ENCODE measurements at regions not wholly inside any gene's neighbourhood (a gene's known extent, or its start where the extent isn't known, plus 50 kb on each side); places are given as distances from the start of the nearest gene placed in this dataset.

DNA sequence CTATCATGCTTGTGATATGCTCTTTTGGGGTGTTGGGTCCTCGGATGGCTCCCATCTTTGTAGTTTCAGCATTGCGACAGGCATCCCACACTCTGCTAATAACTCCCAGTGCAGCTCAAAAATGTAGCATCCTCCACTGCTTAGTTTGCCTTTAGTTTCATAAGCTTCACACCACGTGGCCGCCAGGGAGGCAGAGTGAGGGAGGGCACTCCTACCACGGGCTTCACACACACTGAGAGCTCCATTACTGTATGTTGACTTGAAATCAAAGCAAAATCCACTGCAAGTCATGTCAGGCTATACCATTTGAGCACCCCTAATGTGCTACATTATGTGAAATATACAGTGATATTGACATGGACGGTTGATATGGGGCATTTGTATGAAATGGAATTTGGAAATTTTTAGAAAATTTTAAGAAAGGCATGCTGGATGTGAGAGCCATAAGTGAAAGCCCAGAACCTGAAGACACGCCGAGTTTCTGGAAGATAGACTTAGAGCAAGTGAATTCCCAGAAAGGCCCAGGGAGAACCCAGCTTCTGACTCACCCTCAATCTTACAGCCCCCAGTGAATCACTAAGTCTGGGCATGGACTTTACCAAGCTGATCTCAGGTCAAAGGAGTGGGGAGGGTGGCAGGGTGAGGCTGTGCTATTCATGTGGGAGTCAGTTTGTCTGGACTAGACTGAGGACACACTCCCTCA, 94.1 kb downstream of the HSPH1 start:
- H2AFZ ChIP-seq (ENCODE audit: low read depth, low read length), result no peak overlapping the region
- Mint-ChIP-seq H3K36me3 (ENCODE audit: low read depth, unreplicated experiment) (no peaks in the 10 kb centered on the region), H3K9me3 (ENCODE audit: unreplicated experiment) (peaks cover 4% of the 10 kb centered on the region), H3K27ac (ENCODE audit: unreplicated experiment) (peak overlapping the region; percentile 75), H3K4me1 (ENCODE audit: low read depth, unreplicated experiment) (peaks cover 31% of the 10 kb centered on the region), H3K4me3 (ENCODE audit: unreplicated experiment) (no peak overlapping the region), H3K27me3 (ENCODE audit: low read depth, unreplicated experiment) (no peaks in the 10 kb centered on the region)
- peaks cover 17% of the 10 kb centered on the region for H3K4me1 ChIP-seq (ENCODE audit: insufficient read depth, low read length)
- DNase-seq (ENCODE audit: low read depth) (peak; percentile 86), FAIRE-seq (no peak)
- H3K4me2 ChIP-seq (ENCODE audit: low read length), result peak overlapping the region; percentile 32
- H3K36me3 ChIP-seq (ENCODE audit: insufficient read depth, low read length), result no peaks in the 10 kb centered on the region
- no peaks in the 10 kb centered on the region for H3K79me2 ChIP-seq (ENCODE audit: insufficient read depth, low read length)
- no peak overlapping the region for H3K4me3 ChIP-seq (ENCODE audit: insufficient read depth, low read depth, low read length)
- H4K20me1 ChIP-seq (ENCODE audit: insufficient read depth, low read length), result no peaks in the 10 kb centered on the region
- H3K9me3 ChIP-seq (ENCODE audit: insufficient read depth, low read depth, low read length), result no peaks in the 10 kb centered on the region
- no peak for TF ChIP-seq EZH2 (IDR thresholded peaks at IDR 0.05; ENCODE audit: insufficient read depth, low read length)
- TF ChIP-seq, protein P1, sequence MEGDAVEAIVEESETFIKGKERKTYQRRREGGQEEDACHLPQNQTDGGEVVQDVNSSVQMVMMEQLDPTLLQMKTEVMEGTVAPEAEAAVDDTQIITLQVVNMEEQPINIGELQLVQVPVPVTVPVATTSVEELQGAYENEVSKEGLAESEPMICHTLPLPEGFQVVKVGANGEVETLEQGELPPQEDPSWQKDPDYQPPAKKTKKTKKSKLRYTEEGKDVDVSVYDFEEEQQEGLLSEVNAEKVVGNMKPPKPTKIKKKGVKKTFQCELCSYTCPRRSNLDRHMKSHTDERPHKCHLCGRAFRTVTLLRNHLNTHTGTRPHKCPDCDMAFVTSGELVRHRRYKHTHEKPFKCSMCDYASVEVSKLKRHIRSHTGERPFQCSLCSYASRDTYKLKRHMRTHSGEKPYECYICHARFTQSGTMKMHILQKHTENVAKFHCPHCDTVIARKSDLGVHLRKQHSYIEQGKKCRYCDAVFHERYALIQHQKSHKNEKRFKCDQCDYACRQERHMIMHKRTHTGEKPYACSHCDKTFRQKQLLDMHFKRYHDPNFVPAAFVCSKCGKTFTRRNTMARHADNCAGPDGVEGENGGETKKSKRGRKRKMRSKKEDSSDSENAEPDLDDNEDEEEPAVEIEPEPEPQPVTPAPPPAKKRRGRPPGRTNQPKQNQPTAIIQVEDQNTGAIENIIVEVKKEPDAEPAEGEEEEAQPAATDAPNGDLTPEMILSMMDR (IDR thresholded peaks at IDR 0.05; ENCODE audit: insufficient read depth, low read depth, low read length), result no peak
- H3K9ac ChIP-seq (ENCODE audit: low read length), result no peak overlapping the region
- no peaks in the 10 kb centered on the region for H3K27me3 ChIP-seq (ENCODE audit: insufficient read depth, low read length)
- H3K27ac ChIP-seq (ENCODE audit: low read depth, low read length), result no peak overlapping the region

DNA sequence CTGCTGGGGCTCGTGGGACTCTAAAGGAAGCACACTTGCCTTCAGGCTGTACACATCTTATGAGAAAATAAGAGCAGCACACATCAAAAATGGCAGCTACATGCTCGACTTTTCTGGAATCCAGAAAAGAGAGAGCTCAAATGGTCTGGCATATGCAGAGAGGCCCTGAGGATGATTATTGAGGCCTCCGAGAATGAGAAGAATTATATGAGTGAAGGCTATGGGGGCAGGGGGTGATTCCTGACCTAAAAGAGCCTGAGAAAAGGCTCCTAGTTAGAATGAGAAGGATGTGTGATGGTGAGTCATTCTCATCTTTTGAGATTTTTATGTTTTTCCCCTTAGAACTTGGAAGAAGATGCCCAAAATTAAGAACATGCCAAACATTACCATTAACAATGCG, 97.1 kb downstream of the HSPH1 start:
- H3K4me1 ChIP-seq (ENCODE audit: insufficient read depth, low read length), result peaks cover 12% of the 10 kb centered on the region
- H3K36me3 ChIP-seq (ENCODE audit: insufficient read depth, low read length), result no peaks in the 10 kb centered on the region
- no peak for TF ChIP-seq EZH2 (IDR thresholded peaks at IDR 0.05; ENCODE audit: insufficient read depth, low read length)
- TF ChIP-seq, protein P1 (IDR thresholded peaks at IDR 0.05; ENCODE audit: insufficient read depth, low read depth, low read length), result no peak
- FAIRE-seq, result no peak
- H3K9me3 ChIP-seq (ENCODE audit: insufficient read depth, low read depth, low read length), result no peaks in the 10 kb centered on the region
- H3K27ac ChIP-seq (ENCODE audit: low read depth, low read length), result no peak overlapping the region
- no peak overlapping the region for H3K4me3 ChIP-seq (ENCODE audit: insufficient read depth, low read depth, low read length)
- Mint-ChIP-seq H3K27me3 (ENCODE audit: low read depth, unreplicated experiment) (no peaks in the 10 kb centered on the region), H3K27ac (ENCODE audit: unreplicated experiment) (peak overlapping the region; percentile 16), H3K36me3 (ENCODE audit: low read depth, unreplicated experiment) (no peaks in the 10 kb centered on the region), H3K4me1 (ENCODE audit: low read depth, unreplicated experiment) (peaks cover 24% of the 10 kb centered on the region), H3K9me3 (ENCODE audit: unreplicated experiment) (peaks cover 4% of the 10 kb centered on the region), H3K4me3 (ENCODE audit: unreplicated experiment) (no peak overlapping the region)
- H3K9ac ChIP-seq (ENCODE audit: low read length), result no peak overlapping the region
- no peak overlapping the region for H3K4me2 ChIP-seq (ENCODE audit: low read length)
- H3K27me3 ChIP-seq (ENCODE audit: insufficient read depth, low read length), result no peaks in the 10 kb centered on the region
- no peak overlapping the region for H2AFZ ChIP-seq (ENCODE audit: low read depth, low read length)
- no peaks in the 10 kb centered on the region for H3K79me2 ChIP-seq (ENCODE audit: insufficient read depth, low read length)
- no peak for DNase-seq (ENCODE audit: low read depth)
- H4K20me1 ChIP-seq (ENCODE audit: insufficient read depth, low read length), result no peaks in the 10 kb centered on the region

DNA sequence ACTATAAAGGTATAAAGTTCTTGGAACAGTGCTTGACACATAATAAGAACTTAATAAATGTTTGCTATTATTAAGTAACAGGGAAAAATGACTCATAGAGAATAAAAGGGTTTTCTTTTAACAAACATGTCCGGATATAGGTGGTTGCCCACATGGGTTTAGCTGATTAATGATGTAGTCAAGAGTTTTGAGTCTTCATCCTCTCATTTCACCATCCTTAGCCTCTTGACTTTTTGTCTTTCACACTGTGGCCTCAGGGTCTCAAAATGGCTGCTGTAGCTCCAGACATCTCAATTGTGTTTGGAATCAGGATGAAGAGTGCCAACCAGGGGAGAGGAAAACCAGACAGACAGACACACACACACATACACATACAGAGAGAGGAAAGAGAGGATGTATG, 97.9 kb downstream of the HSPH1 start:
- Histone ChIP-seq H3K79me2 (ENCODE audit: insufficient read depth, low read length) (no peaks in the 10 kb centered on the region), H3K4me2 (ENCODE audit: low read length) (no peak overlapping the region), H3K4me1 (ENCODE audit: insufficient read depth, low read length) (peaks cover 12% of the 10 kb centered on the region), H4K20me1 (ENCODE audit: insufficient read depth, low read length) (no peaks in the 10 kb centered on the region), H3K27ac (ENCODE audit: low read depth, low read length) (no peak overlapping the region), H2AFZ (ENCODE audit: low read depth, low read length) (no peak overlapping the region), H3K36me3 (ENCODE audit: insufficient read depth, low read length) (no peaks in the 10 kb centered on the region), H3K9ac (ENCODE audit: low read length) (no peak overlapping the region), H3K9me3 (ENCODE audit: insufficient read depth, low read depth, low read length) (no peaks in the 10 kb centered on the region), H3K4me3 (ENCODE audit: insufficient read depth, low read depth, low read length) (no peak overlapping the region), H3K27me3 (ENCODE audit: insufficient read depth, low read length) (no peaks in the 10 kb centered on the region)
- H3K9me3 Mint-ChIP-seq (ENCODE audit: unreplicated experiment), result peaks cover 4% of the 10 kb centered on the region
- H3K4me1 Mint-ChIP-seq (ENCODE audit: low read depth, unreplicated experiment), result peaks cover 24% of the 10 kb centered on the region
- TF ChIP-seq, protein P1 (IDR thresholded peaks at IDR 0.05; ENCODE audit: insufficient read depth, low read depth, low read length), result no peak
- no peak for TF ChIP-seq EZH2 (IDR thresholded peaks at IDR 0.05; ENCODE audit: insufficient read depth, low read length)
- no peaks in the 10 kb centered on the region for H3K27me3 Mint-ChIP-seq (ENCODE audit: low read depth, unreplicated experiment)
- H3K4me3 Mint-ChIP-seq (ENCODE audit: unreplicated experiment), result no peak overlapping the region
- H3K36me3 Mint-ChIP-seq (ENCODE audit: low read depth, unreplicated experiment), result no peaks in the 10 kb centered on the region
- no peak overlapping the region for H3K27ac Mint-ChIP-seq (ENCODE audit: unreplicated experiment)
- FAIRE-seq (no peak), DNase-seq (ENCODE audit: low read depth) (no peak)

Measured in astrocyte (in vitro differentiated cells and primary cell).